NCI-H2227 (cell line): ENCODE measurements at regions not wholly inside any gene's neighbourhood (a gene's known extent, or its start where the extent isn't known, plus 50 kb on each side); places are given as distances from the start of the nearest gene placed in this dataset.

Experiments used
- DNase-seq: peaks from one replicate; lab custom pipeline; 2025; ENCODE audit not compliant: unreplicated experiment; lab: John Stamatoyannopoulos, UW

- DNase-seq: no peak
These were observed 1079.6 kb downstream of the ADGRL3 start for GRCh38 chr4:62279689-62280088.

GRCh38 chr4:62275470-62275869 lies 1075.3 kb downstream of the ADGRL3 start:
- DNase-seq: no peak

GRCh38 chr4:62274782-62275181 lies 1074.7 kb downstream of the ADGRL3 start:
- no peak for DNase-seq

GRCh38 chr4:62271107-62271506 lies 1071.0 kb downstream of the ADGRL3 start:
- no peak for DNase-seq

- DNase-seq: no peak
These were observed 1069.8 kb downstream of the ADGRL3 start for GRCh38 chr4:62269918-62270317.

GRCh38 chr4:62263454-62263853 lies 1063.3 kb downstream of the ADGRL3 start:
- DNase-seq: no peak

GRCh38 chr4:62262676-62263075 lies 1062.5 kb downstream of the ADGRL3 start:
- no peak for DNase-seq

- DNase-seq: no peak
These were observed 1060.1 kb downstream of the ADGRL3 start for GRCh38 chr4:62260254-62260653.

- DNase-seq: no peak
These were observed 1056.4 kb downstream of the ADGRL3 start for GRCh38 chr4:62256479-62256878.

GRCh38 chr4:62252728-62253127 lies 1052.6 kb downstream of the ADGRL3 start:
- no peak for DNase-seq

GRCh38 chr4:62250100-62250499 lies 1050.0 kb downstream of the ADGRL3 start:
- DNase-seq: no peak

- no peak for DNase-seq
These were observed 1043.8 kb downstream of the ADGRL3 start for GRCh38 chr4:62243895-62244294.

- no peak for DNase-seq
These were observed 1035.8 kb downstream of the ADGRL3 start for GRCh38 chr4:62235911-62236310.

- DNase-seq: no peak
These were observed 1032.7 kb downstream of the ADGRL3 start for GRCh38 chr4:62232814-62233213.

- no peak for DNase-seq
These were observed 1031.9 kb downstream of the ADGRL3 start for GRCh38 chr4:62231994-62232393.

GRCh38 chr4:62226082-62226481 lies 1026.0 kb downstream of the ADGRL3 start:
- no peak for DNase-seq

- no peak for DNase-seq
These were observed 1022.0 kb downstream of the ADGRL3 start for GRCh38 chr4:62222121-62222520.

- DNase-seq: no peak
These were observed 1010.4 kb downstream of the ADGRL3 start for GRCh38 chr4:62210486-62210885.

GRCh38 chr4:62209757-62210485 lies 1009.8 kb downstream of the ADGRL3 start:
- no peak for DNase-seq

- no peak for DNase-seq
These were observed 1008.8 kb downstream of the ADGRL3 start for GRCh38 chr4:62208921-62209320.

GRCh38 chr4:62204136-62204535 lies 1004.0 kb downstream of the ADGRL3 start:
- DNase-seq: no peak

- DNase-seq: no peak
These were observed 999.2 kb downstream of the ADGRL3 start for GRCh38 chr4:62199291-62199810.

- no peak for DNase-seq
These were observed 996.2 kb downstream of the ADGRL3 start for GRCh38 chr4:62196338-62196737.
